ENCODE measurements at regions not wholly inside any gene's neighbourhood (a gene's known extent, or its start where the extent isn't known, plus 50 kb on each side); places are given as distances from the start of the nearest gene placed in this dataset.

- peak in 1 of 2 experiments; percentile 74 for DNase-seq (ENCODE audit: low spot score in 2 of 2)
- no peaks in the 10 kb centered on the region for H3K9me3 ChIP-seq
- H3K27me3 ChIP-seq (ENCODE audit: low read depth) = no peaks in the 10 kb centered on the region
- peaks cover 49% of the 10 kb centered on the region for H3K4me1 ChIP-seq
- in situ Hi-C loops (cut with MboI; ENCODE audit: low sequenced_read_pairs) = no loop called here
- no peaks in the 10 kb centered on the region for H3K36me3 ChIP-seq (replicated peaks)
- peak overlapping the region; percentile 45 for H3K4me3 ChIP-seq
Measured at GRCh38 chrX:40153345-40154249, 55.8 kb upstream of the BCOR start.

- in situ Hi-C loops (cut with MboI; ENCODE audit: low sequenced_read_pairs) = no loop called here
Measured at GRCh38 chrX:40152741-40153344, 55.1 kb upstream of the BCOR start.

GRCh38 chrX:40152173-40152711 lies 54.5 kb upstream of the BCOR start:
- H3K4me1 ChIP-seq = peaks cover 52% of the 10 kb centered on the region
- peak in 1 of 2 experiments; percentile 69 for DNase-seq (ENCODE audit: low spot score in 2 of 2)
- peak overlapping the region; percentile 45 for H3K4me3 ChIP-seq
- H3K36me3 ChIP-seq (replicated peaks) = no peaks in the 10 kb centered on the region
- no peaks in the 10 kb centered on the region for H3K9me3 ChIP-seq
- H3K27me3 ChIP-seq (ENCODE audit: low read depth) = no peaks in the 10 kb centered on the region
- in situ Hi-C loops (cut with MboI; ENCODE audit: low sequenced_read_pairs) = no loop called here

More at GRCh38 chrX:40152741-40153344, 55.1 kb upstream of the BCOR start:
- no peaks in the 10 kb centered on the region for H3K9me3 ChIP-seq
- H3K4me1 ChIP-seq = peaks cover 52% of the 10 kb centered on the region
- peak in 1 of 2 experiments; percentile 66 for DNase-seq (ENCODE audit: low spot score in 2 of 2)
- H3K36me3 ChIP-seq (replicated peaks) = no peaks in the 10 kb centered on the region
- no peaks in the 10 kb centered on the region for H3K27me3 ChIP-seq (ENCODE audit: low read depth)
- peak overlapping the region; percentile 45 for H3K4me3 ChIP-seq

- Histone ChIP-seq H3K4me1 (peaks cover 52% of the 10 kb centered on the region), H3K27me3 (ENCODE audit: low read depth) (no peaks in the 10 kb centered on the region), H3K36me3 (replicated peaks) (no peaks in the 10 kb centered on the region), H3K9me3 (no peaks in the 10 kb centered on the region), H3K4me3 (no peak overlapping the region)
- in situ Hi-C loops (cut with MboI; ENCODE audit: low sequenced_read_pairs) = no loop called here
- no peak for DNase-seq (ENCODE audit: low spot score in 2 of 2)
Measured at GRCh38 chrX:40151211-40152172, 53.7 kb upstream of the BCOR start.

- in situ Hi-C loops (cut with MboI; ENCODE audit: low sequenced_read_pairs) = no loop called here
- H3K4me1 ChIP-seq = peaks cover 45% of the 10 kb centered on the region
- H3K36me3 ChIP-seq (replicated peaks) = no peaks in the 10 kb centered on the region
- no peaks in the 10 kb centered on the region for H3K27me3 ChIP-seq (ENCODE audit: low read depth)
- no peaks in the 10 kb centered on the region for H3K9me3 ChIP-seq
- no peak overlapping the region for H3K4me3 ChIP-seq
- no peak for DNase-seq (ENCODE audit: low spot score in 2 of 2)
Measured at GRCh38 chrX:40150503-40150902, 52.7 kb upstream of the BCOR start.

- Histone ChIP-seq H3K4me1 (peaks cover 44% of the 10 kb centered on the region), H3K27me3 (ENCODE audit: low read depth) (no peaks in the 10 kb centered on the region), H3K36me3 (replicated peaks) (no peaks in the 10 kb centered on the region), H3K4me3 (no peak overlapping the region), H3K9me3 (no peaks in the 10 kb centered on the region)
- in situ Hi-C loops (cut with MboI; ENCODE audit: low sequenced_read_pairs) = loop anchor here (5.0 kb wide), 1 partner anchor 42 kb away; no protein-coding TSS in a partner anchor
- DNase-seq (ENCODE audit: low spot score in 2 of 2) = no peak
Measured at GRCh38 chrX:40149286-40150175, 51.8 kb upstream of the BCOR start.

- Histone ChIP-seq H3K27me3 (ENCODE audit: low read depth) (no peaks in the 10 kb centered on the region), H3K4me3 (no peak overlapping the region)
Measured at GRCh38 chrX:40148385-40149285, 50.9 kb upstream of the BCOR start.

GRCh38 chrX:40147971-40148370 lies 50.2 kb upstream of the BCOR start:
- peak in 1 of 2 experiments; percentile 51 for DNase-seq (ENCODE audit: low spot score in 2 of 2)
- in situ Hi-C loops (cut with MboI; ENCODE audit: low sequenced_read_pairs) = loop anchor here (5.0 kb wide), 1 partner anchor 41 kb away; no protein-coding TSS in a partner anchor
- no peak overlapping the region for H3K4me3 ChIP-seq
- no peaks in the 10 kb centered on the region for H3K27me3 ChIP-seq (ENCODE audit: low read depth)
- peaks cover 11% of the 10 kb centered on the region for H3K36me3 ChIP-seq (replicated peaks)
- peaks cover 42% of the 10 kb centered on the region for H3K4me1 ChIP-seq
- H3K9me3 ChIP-seq = no peaks in the 10 kb centered on the region

More at GRCh38 chrX:40148385-40149285, 50.9 kb upstream of the BCOR start:
- no peaks in the 10 kb centered on the region for H3K9me3 ChIP-seq
- H3K4me1 ChIP-seq = peaks cover 48% of the 10 kb centered on the region
- peaks cover 4% of the 10 kb centered on the region; the same call in 1 of the 2 replicates for H3K36me3 ChIP-seq (replicated peaks)
- DNase-seq (ENCODE audit: low spot score in 2 of 2) = peak; percentile 74
- in situ Hi-C loops (cut with MboI; ENCODE audit: low sequenced_read_pairs) = loop anchor here (5.0 kb wide), 1 partner anchor 41 kb away; no protein-coding TSS in a partner anchor

Data from HAP-1 (cell line).